ENCODE measurements at regions not wholly inside any gene's neighbourhood (a gene's known extent, or its start where the extent isn't known, plus 50 kb on each side); places are given as distances from the start of the nearest gene placed in this dataset.

- Histone ChIP-seq H3K27ac (no peak overlapping the region), H3K36me3 (no peaks in the 10 kb centered on the region), H3K27me3 (no peaks in the 10 kb centered on the region), H3K4me3 (no peak overlapping the region), H3K9me3 (no peaks in the 10 kb centered on the region), H3K4me1 (no peaks in the 10 kb centered on the region)
- intact Hi-C loops (cut with DNase I; ENCODE audit: low total_unique reads), result no loop called here
- DNase-seq, result no peak
- WGBS, 5 donors, result 86 to 93% (median 90%) methylated on average over 2 of the region's 2 CpGs
- no peak for TF ChIP-seq POLR2AphosphoS5 (IDR thresholded peaks at IDR 0.05)
- TF ChIP-seq EP300 (IDR thresholded peaks at IDR 0.05), result no peak
- TF ChIP-seq CTCF (IDR thresholded peaks at IDR 0.05), result no peak
- no peak for TF ChIP-seq POLR2A (IDR thresholded peaks at IDR 0.05)
Measured at GRCh38 chr6:22801831-22802230, 232.5 kb downstream of the HDGFL1 start.

DNA sequence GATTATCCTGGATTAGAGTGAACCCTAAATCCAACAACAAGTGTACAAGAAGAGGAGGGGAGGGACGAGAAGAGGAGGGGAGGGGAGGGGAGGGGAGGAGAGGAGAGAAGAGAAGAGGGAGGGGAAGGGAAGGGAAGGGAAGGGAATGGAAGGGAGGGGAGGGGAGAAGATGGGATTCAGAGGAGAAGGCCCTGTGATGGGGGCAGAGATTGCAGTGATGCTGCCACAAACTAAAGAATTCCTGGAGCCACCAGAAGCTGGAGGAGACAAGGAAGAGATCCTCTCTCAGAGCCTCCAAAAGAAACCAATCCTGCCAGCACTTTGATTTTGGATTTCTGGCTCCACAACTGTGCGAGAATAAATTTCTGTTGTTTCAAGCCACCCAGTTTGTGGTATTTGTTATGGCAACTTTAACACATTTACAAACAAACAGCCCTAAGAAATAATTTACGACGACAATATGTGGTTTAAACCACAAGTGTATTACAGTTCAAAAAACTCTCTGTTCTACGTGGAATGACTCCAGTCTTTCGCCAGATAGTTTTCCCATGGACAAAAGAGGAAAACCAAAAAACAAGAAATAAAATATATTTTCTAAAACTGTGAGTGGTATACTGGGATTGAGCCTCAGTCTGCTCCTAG is 235.4 kb downstream of the HDGFL1 start:
- TF ChIP-seq POLR2AphosphoS5 (IDR thresholded peaks at IDR 0.05) (no peak), POLR2A (IDR thresholded peaks at IDR 0.05) (no peak), CTCF (IDR thresholded peaks at IDR 0.05) (no peak), EP300 (IDR thresholded peaks at IDR 0.05) (no peak)
- Histone ChIP-seq H3K4me3 (no peak overlapping the region), H3K27me3 (no peaks in the 10 kb centered on the region), H3K27ac (no peak overlapping the region), H3K9me3 (no peaks in the 10 kb centered on the region), H3K36me3 (no peaks in the 10 kb centered on the region), H3K4me1 (no peaks in the 10 kb centered on the region)
- intact Hi-C loops (cut with DNase I; ENCODE audit: low total_unique reads), result no loop called here
- WGBS, 5 donors, result 74 to 80% (median 76%) methylated on average over 6 of the region's 6 CpGs
- DNase-seq, result no peak

- Histone ChIP-seq H3K4me3 (no peak overlapping the region), H3K9me3 (no peaks in the 10 kb centered on the region), H3K27me3 (no peaks in the 10 kb centered on the region), H3K36me3 (no peaks in the 10 kb centered on the region), H3K27ac (no peak overlapping the region), H3K4me1 (no peaks in the 10 kb centered on the region)
- TF ChIP-seq EP300 (IDR thresholded peaks at IDR 0.05) (no peak), POLR2A (IDR thresholded peaks at IDR 0.05) (no peak), POLR2AphosphoS5 (IDR thresholded peaks at IDR 0.05) (no peak), CTCF (IDR thresholded peaks at IDR 0.05) (no peak)
- intact Hi-C loops (cut with DNase I; ENCODE audit: low total_unique reads), result no loop called here
- WGBS, 5 donors, result 64 to 95% (median 75%) methylated on average over 1 of the region's 1 CpG
- no peak for DNase-seq
Measured at GRCh38 chr6:22807261-22807660, 237.9 kb downstream of the HDGFL1 start.

DNA sequence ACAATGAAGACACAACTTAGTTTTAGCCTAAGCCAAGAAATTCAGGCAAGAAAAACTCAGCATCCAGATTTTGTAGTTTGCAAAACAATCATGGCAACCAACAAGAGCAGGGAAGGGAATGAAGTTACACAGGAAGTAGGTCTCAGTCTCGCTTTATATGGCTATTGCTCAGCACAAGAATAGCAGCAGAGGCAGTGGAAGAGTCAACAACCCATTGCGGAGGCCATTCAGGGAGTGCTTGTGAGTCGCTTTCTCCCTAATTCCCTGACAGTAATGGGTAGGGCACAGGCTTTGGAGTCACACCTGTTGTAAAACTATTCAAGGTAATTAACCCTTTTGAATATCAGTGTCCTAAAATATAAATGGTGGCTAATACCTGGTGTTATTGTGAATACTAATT is 238.5 kb downstream of the HDGFL1 start:
- Histone ChIP-seq H3K9me3 (no peaks in the 10 kb centered on the region), H3K27me3 (no peaks in the 10 kb centered on the region), H3K4me3 (no peak overlapping the region), H3K4me1 (no peaks in the 10 kb centered on the region), H3K27ac (no peak overlapping the region), H3K36me3 (no peaks in the 10 kb centered on the region)
- intact Hi-C loops (cut with DNase I; ENCODE audit: low total_unique reads), result no loop called here
- TF ChIP-seq EP300 (IDR thresholded peaks at IDR 0.05) (no peak), POLR2AphosphoS5 (IDR thresholded peaks at IDR 0.05) (no peak), POLR2A (IDR thresholded peaks at IDR 0.05) (no peak), CTCF (IDR thresholded peaks at IDR 0.05) (no peak)
- 77 to 90% (median 88%) methylated on average over 3 of the region's 3 CpGs for WGBS, 5 donors
- no peak for DNase-seq

Data from stomach (tissue), 8 donors.